ENCODE measurements at regions not wholly inside any gene's neighbourhood (a gene's known extent, or its start where the extent isn't known, plus 50 kb on each side); places are given as distances from the start of the nearest gene placed in this dataset.

DNA sequence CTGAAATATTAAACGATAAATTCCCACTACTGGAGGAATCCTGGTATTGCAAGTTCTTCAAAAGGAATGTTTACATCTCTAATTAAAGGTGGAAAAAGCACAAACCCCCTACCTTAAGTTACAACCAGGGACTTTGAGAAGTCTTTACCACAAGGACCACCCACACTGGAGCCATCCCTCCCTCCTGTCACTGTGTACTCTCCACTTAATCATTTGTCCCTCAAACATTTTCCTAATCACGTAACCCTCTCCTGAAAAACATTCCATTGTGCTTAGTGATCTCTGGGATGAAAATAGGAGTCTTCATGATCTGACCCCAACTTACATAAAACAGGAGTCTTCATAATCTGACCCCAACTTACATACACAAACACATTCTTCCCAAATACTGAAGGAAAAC is 85.7 kb downstream of the SUCLG1 start:
- TF ChIP-seq POLR2A (IDR thresholded peaks at IDR 0.05) (no peak), POLR2AphosphoS5 (IDR thresholded peaks at IDR 0.05) (no peak)
- TF ChIP-seq, protein P1, sequence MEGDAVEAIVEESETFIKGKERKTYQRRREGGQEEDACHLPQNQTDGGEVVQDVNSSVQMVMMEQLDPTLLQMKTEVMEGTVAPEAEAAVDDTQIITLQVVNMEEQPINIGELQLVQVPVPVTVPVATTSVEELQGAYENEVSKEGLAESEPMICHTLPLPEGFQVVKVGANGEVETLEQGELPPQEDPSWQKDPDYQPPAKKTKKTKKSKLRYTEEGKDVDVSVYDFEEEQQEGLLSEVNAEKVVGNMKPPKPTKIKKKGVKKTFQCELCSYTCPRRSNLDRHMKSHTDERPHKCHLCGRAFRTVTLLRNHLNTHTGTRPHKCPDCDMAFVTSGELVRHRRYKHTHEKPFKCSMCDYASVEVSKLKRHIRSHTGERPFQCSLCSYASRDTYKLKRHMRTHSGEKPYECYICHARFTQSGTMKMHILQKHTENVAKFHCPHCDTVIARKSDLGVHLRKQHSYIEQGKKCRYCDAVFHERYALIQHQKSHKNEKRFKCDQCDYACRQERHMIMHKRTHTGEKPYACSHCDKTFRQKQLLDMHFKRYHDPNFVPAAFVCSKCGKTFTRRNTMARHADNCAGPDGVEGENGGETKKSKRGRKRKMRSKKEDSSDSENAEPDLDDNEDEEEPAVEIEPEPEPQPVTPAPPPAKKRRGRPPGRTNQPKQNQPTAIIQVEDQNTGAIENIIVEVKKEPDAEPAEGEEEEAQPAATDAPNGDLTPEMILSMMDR (IDR thresholded peaks at IDR 0.05) = no peak
- no peak overlapping the region for H3K27ac ChIP-seq
- no peaks in the 10 kb centered on the region for H3K4me1 ChIP-seq
- H3K27me3 ChIP-seq = no peaks in the 10 kb centered on the region
- no peaks in the 10 kb centered on the region for H3K9me3 ChIP-seq
- no peaks in the 10 kb centered on the region for H3K36me3 ChIP-seq
- DNase-seq (ENCODE audit: low spot score in 2 of 2) = no peak
- intact Hi-C loops (cut with DNase I; ENCODE audit: low total_unique reads) = no loop called here
- no peak overlapping the region for H3K4me3 ChIP-seq

DNA sequence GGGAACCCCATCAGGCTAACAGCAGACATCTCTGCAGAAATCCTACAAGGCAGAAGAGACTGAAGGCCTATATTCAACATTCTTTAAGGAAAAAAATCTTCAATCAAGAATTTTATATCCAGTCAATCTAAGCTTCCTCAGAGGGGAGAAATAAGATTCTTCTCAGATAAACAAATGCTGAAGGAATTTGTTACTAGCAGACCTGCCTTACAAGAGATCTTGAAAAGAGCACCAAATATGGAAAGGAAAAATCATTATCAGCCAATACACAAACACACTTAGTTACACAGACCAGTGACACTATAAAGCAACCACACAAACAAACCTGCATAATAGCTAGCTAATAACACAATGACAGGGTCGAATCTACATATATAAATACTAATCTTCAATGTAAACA is 96.5 kb downstream of the SUCLG1 start:
- TF ChIP-seq POLR2AphosphoS5 (IDR thresholded peaks at IDR 0.05) = no peak
- no peak for TF ChIP-seq POLR2A (IDR thresholded peaks at IDR 0.05)
- TF ChIP-seq, protein P1 (IDR thresholded peaks at IDR 0.05) = no peak

DNA sequence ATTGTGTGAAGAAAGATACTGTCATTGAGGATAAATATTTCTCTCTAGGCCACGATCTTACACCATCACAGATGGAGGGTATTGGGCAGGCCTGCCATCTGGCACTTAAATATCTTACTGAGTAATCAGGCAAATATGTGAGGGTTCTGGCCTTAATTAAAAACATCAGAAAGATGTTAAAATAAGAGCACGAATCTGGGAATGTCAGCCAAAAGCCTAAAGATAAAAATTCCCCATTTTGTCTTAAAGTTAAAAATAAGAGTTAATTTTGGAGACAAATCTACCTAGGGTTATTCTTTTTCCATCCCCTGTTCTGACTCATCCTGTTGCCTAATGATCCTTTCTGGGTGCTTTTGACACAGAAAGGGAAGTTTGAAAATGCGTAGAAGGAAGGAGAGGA is 121.0 kb downstream of the SUCLG1 start:
- Histone ChIP-seq H3K27me3 (no peaks in the 10 kb centered on the region), H3K27ac (no peak overlapping the region), H3K36me3 (no peaks in the 10 kb centered on the region), H3K4me3 (no peak overlapping the region), H3K9me3 (no peaks in the 10 kb centered on the region), H3K4me1 (no peaks in the 10 kb centered on the region)
- intact Hi-C loops (cut with DNase I; ENCODE audit: low total_unique reads) = no loop called here
- no peak for DNase-seq (ENCODE audit: low spot score in 2 of 2)
- TF ChIP-seq, protein P1 (IDR thresholded peaks at IDR 0.05) = no peak
- TF ChIP-seq POLR2AphosphoS5 (IDR thresholded peaks at IDR 0.05) = no peak
- TF ChIP-seq POLR2A (IDR thresholded peaks at IDR 0.05) = no peak

More for the DNA sequence above, 96.5 kb downstream of the SUCLG1 start:
- intact Hi-C loops (cut with DNase I; ENCODE audit: low total_unique reads) = no loop called here
- no peak for DNase-seq (ENCODE audit: low spot score in 2 of 2)
- no peaks in the 10 kb centered on the region for H3K4me1 ChIP-seq
- H3K27me3 ChIP-seq = no peaks in the 10 kb centered on the region
- peaks cover 19 to 33% of the 10 kb centered on the region in 2 donors for H3K9me3 ChIP-seq
- H3K27ac ChIP-seq = no peak overlapping the region
- H3K36me3 ChIP-seq = no peaks in the 10 kb centered on the region
- no peak overlapping the region for H3K4me3 ChIP-seq

DNA sequence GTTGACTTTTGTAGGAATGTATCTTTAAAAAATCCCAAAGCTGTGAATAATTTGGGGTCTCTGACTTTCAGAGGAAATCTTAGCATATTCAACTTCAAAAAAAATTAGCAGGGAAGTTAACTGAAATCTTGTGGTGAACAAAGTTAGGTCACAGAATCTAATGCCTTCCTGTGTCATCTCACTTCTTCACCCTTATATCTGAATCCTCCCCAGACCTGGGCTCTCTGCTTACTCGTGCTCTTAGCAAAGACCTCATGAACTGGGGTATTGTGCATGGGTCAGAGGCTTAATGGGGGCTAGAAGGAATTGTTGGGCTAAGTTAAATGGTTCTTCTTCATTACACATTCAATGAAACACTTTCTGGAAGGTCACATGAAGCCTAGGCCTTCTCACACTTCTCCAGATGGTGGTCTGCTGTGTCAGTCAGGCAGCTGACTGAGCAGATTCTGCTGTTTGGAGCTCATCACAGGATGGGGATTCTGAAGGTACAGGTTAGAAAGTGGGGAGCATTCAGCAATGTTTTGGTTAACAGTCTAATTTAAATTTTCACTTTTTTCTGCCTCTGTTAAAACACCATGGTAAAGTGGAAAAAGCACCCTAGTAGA is 131.3 kb downstream of the SUCLG1 start:
- H3K9me3 ChIP-seq = no peaks in the 10 kb centered on the region
- intact Hi-C loops (cut with DNase I; ENCODE audit: low total_unique reads) = no loop called here
- H3K36me3 ChIP-seq = no peaks in the 10 kb centered on the region
- no peak overlapping the region for H3K27ac ChIP-seq
- no peak overlapping the region for H3K4me3 ChIP-seq
- H3K27me3 ChIP-seq = no peaks in the 10 kb centered on the region
- H3K4me1 ChIP-seq = no peaks in the 10 kb centered on the region
- DNase-seq (ENCODE audit: low spot score in 2 of 2) = no peak
- TF ChIP-seq, protein P1 (IDR thresholded peaks at IDR 0.05) = no peak
- no peak for TF ChIP-seq POLR2A (IDR thresholded peaks at IDR 0.05)
- TF ChIP-seq POLR2AphosphoS5 (IDR thresholded peaks at IDR 0.05) = no peak

DNA sequence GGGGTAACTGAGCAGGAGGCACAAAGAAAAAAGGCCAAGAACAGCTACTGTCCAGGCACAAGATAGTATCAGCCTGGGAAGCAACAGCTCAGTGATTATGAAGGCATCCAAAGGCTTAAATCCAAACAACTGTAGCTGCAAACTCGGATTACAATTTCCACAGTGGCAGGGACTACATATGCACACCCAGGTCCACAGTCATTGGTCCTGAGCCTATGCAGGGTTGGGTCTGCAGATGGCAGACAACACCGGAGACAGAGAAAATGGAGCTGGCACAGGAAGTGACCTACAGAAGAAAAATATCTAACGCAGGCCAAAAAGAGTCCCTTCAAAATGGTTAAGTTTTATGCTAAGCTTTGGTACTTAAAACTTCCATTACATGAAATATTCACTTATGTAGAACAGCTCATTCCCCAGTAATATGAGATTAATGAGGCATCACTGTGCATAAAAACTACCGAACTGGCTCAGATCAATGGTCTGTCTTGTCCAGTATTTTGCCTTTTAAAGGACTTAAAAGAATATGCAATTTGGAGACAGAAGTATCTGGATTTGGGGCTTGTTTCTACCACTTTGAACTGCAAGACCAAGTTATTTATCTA is 132.1 kb downstream of the SUCLG1 start:
- Histone ChIP-seq H3K27ac (no peak overlapping the region), H3K27me3 (no peaks in the 10 kb centered on the region), H3K36me3 (no peaks in the 10 kb centered on the region), H3K9me3 (no peaks in the 10 kb centered on the region), H3K4me1 (no peaks in the 10 kb centered on the region), H3K4me3 (no peak overlapping the region)
- no peak for DNase-seq (ENCODE audit: low spot score in 2 of 2)
- TF ChIP-seq POLR2AphosphoS5 (IDR thresholded peaks at IDR 0.05) (no peak), POLR2A (IDR thresholded peaks at IDR 0.05) (no peak)
- TF ChIP-seq, protein P1 (IDR thresholded peaks at IDR 0.05) = no peak
- intact Hi-C loops (cut with DNase I; ENCODE audit: low total_unique reads) = no loop called here

Measured in breast epithelium (tissue), 4 donors.